Occipital lobe (tissue), 1 donor: ENCODE measurements at regions not wholly inside any gene's neighbourhood (a gene's known extent, or its start where the extent isn't known, plus 50 kb on each side); places are given as distances from the start of the nearest gene placed in this dataset.
A peak's percentile ranks its signal among the peaks of the same experiment; 100 is the strongest.

Experiments used
- DNase-seq: peaks from one replicate; lab custom pipeline; 2025; lab: John Stamatoyannopoulos, UW

DNA sequence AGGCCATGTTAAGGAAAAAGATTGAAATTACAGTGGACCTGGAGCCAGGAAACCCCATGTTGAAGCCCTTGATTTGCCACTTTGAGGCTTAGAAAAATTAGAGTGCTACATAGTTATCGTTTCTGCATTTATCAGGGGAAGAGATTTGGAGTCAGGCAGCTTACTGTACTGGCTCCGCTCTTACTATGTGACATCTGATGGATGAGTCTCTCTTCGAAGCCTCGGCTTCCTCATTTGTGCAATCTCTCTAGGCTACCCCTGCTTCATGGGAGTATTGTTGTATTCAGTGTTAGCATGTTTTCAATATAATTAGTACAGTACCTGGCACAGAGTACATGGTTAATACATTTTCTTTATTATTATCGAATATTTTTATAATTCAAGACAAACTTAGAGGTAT, 480.4 kb upstream of the USP24 start:
- DNase-seq: no peak

DNA sequence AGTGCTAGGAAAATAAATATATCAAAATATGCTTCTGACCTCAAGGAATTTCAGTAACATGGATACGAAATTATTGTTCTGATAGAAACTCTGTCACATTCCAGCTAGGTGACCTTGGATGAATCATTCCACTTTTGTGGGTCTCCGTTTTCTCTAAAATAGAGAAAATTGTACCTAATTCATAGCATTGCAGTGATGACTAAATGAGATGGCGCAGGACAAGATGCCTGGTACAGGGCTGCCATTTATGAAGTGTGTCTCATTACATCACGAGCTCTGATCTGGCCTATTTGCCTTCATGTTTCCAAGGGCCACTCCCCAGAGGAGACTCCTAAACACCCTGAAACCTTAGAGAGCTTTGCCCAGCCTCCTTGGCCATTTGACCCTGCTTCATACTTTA, 480.0 kb upstream of the USP24 start:
- no peak for DNase-seq

DNA sequence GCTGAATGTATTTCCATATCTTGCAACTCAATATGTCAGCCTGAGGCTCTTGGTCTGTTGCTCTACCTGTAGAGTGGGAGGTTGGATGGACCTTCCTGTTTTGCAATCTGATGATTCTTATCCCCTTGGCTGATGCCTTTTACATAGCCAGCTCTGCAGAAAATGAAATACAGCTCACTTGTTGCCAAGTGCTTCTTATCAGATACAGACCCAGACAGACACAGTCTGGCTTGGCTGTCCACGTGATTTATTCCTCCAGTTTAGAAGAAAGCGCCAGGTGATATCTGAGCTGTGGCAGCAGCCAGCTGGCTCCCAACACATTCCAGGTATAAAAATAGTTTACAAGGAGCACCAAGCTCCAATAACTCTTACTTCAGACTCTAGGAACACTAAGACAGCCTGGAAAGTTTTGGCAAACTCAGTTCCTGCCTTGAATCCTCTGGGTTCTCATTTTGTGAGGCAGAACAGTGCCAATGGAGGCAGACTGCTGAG, 479.2 kb upstream of the USP24 start:
- no peak for DNase-seq

DNA sequence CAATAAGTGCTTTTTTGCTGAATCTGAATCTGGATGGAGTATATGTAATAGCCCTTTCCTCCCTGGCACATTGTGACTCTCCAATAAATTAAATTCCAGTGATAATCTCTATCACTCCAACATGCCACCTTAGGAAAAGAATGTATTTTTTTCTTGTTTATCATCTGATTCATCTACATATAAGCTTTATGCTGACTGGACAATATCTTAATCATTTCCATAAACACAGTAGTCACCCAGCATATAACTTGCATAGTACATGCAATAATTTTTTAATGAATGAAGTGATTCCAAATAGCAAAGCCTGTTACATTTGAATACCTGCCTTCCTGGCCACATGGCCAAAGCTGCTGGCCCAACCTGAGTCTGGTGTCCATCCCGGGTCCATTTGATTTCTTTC, 477.6 kb upstream of the USP24 start:
- no peak for DNase-seq

DNA sequence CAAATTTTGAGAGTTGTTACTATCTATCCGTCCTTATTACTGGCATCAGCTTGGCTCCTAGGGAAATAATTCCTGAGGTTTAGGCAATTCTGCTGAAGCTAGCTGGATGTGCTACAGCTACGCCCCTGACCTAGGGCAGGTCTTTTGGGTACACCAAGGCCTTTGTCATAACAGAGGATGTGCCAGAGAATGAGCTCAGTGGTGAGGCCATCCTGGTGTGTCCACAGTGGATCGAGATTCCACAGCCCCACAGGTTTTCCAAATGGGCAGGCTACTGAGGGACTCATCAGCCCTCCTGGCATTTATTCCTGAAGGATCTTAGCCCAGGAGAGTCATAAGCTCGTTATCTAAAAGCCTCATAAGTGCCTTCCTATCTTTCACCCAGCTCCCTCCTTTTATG, 475.2 kb upstream of the USP24 start:
- DNase-seq: no peak

DNA sequence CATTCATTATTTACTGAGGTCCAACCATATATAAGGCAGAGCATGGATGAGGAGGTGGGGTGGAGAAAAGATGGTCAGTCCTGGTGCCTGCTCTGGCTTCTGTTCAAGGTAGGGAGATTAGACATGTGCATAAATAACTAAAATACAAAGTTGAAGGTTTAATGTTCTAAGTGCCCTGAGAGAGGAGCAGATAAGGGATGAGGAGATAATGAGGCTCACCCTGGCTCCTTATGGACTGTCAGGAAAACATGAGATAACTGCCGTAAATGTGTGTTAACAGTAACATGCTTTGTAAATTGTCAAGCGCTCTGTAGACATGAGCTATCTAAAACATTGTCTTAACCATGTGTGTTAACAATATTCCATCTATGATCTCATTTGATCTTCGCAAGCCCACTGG, 474.6 kb upstream of the USP24 start:
- DNase-seq: no peak

DNA sequence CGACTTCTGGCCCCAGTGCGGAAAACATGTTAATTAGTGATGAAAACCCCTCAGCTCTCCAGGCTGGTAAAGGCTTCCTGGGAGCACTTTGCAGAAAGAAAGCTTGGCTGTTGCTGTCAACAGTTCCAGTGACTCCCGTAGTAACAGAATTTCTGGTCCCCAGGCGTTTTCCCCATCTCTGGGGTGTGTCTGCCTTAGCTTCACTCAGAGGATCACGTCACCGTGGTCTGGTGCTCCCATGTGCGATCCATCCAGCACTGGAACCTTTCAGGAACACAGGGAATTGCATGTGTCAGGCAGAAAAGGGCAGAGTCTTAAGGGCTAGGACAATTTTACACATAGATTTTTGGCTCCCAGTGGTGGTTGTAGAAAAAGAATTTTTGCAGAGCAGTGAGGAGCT, 470.4 kb upstream of the USP24 start:
- no peak for DNase-seq

DNA sequence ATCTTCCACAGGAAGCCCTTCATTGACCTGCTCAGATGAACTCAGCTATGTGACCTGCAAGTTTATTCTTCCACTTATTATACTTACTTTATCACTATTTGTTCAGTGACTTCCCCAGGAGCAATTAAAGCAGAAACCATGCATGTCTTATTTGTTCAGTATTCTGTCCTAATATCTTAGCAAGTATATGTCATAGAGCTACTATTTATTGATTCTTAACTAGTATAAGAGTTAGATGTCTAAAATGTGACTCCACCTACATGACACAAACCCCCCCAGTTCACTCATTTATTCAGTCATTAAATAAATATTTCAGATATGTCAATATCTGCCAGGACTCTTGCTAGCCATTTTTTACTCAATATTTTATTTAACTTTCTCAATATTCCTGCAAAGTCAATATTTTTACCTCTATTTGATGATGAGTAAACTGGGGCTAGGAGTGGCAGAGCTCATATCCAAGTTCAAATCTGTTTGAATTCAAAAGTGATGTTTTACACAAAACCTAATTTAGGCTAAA, 469.0 kb upstream of the USP24 start:
- DNase-seq: no peak

DNA sequence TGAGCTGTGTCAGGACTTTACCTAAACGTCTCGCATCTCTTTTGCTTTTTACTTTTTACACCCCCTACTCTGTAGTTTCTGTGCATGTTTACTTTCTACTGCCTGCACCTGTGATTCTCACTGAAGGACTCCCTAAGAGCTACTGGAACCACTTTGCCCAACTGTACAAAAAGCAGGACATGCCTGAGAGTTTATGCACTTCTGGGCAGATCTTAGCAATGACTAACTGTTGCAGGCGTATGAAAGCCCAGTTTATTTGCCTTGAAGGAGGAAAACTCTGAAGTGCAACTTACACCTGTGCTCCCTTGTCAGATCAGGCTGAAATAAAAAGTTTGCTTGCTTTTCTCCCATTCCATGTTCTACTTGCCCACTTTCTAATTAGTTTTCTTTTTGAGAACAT, 467.0 kb upstream of the USP24 start:
- DNase-seq: no peak

DNA sequence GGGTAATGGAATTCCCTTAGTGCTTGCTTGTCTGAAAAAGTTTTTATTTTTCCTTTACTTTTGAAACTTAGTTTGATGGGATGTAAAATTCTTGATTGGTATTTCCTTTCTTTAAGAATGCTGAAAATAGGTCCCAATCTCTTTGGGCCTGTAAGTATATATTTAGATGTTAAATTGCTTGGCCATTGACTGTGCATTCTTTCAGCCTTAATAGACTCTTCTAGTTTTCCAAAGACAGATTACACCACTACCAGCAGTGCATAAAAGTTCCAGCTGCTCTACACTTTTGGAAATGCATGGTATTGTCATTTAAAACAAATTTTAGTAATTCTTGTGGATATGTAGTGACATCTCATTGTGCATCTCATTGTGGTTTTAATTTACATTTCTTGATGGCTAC, 464.8 kb upstream of the USP24 start:
- no peak for DNase-seq

DNA sequence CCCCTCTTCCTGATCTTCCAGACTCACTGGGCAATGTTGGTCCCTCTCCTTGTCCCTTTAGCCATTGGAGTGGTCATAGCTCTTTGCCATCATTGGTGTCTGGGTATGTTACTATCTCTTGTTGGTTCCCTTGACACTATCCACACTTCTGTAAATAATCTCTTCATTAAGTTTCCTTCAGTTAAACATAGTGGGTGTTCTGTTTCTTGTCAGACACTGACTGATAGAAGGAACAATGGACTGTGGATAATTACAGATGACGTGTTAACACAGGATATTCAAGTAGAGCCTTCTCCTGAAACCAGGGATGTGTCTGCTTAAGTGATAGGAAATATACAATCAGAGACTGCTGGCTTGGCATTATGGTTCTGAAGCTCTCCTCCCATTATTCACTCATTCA, 458.3 kb upstream of the USP24 start:
- DNase-seq: no peak

DNA sequence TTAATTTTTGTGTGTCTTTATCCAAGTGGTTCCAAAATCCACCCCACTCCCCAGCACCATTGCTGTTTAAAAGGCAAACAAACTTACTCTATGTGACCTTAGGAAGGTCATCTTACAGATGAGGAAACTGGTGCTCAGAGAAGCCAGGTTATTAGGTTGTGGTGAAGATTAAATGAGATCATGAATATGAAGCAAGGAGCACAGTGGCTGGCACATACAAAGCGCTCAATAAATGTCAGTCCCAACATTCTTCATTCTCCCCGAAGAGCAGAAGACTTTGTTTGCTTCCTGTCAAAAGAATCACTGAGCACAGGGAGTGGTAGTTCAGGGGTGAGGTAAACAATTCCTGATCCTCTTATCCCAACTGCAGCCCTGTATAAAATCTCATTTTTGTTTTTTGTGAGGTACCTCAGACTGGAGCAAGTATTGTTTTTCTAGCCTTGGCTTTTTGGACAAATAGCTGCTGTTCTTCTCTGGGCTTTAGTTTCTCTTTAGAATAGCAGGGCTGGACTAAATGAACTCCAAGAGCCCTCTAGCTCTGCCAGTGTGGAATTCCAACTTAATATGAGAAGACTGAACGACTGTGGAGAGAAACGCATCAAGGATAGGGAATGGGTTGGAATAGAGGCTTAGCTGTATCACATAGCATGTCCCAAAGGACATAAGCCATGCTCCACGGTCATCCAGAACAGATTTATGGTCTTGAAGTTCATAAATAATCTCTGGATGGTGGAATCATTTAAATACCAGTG, 455.3 kb upstream of the USP24 start:
- DNase-seq: no peak

DNA sequence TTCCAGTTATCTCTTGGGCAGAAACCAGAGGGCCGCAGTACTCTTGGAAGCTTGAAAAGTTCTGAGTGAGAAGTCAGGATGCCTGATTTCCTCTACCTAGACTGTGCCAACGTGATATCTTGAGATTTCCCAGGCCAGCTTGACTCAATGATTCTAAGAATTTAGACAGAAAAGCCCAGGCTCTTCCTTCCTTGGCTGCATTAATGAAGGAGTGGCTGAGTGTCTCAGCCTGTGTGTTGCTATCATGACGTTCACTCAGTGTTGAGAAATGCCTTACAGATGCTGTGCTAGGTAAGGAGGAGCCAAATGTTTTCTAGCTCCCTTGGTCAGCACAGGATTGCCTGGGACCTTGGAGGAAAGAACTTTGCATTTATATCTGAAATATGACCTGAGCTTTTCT, 454.1 kb upstream of the USP24 start:
- DNase-seq: no peak

DNA sequence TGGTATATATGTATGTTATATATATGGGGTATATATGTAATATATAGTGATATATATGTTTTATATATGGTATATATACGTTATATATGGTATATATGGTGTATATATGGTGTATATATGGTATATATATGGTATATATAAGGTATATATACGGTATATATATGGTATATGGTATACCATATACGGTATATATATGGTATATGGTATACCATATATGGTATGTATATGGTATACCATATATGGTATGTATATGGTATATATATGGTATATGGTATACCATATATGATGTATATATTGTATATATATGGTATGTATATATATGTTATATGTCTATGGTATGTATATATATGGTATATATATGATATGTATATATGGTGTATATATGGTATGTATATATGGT, 447.7 kb upstream of the USP24 start:
- no peak for DNase-seq

DNA sequence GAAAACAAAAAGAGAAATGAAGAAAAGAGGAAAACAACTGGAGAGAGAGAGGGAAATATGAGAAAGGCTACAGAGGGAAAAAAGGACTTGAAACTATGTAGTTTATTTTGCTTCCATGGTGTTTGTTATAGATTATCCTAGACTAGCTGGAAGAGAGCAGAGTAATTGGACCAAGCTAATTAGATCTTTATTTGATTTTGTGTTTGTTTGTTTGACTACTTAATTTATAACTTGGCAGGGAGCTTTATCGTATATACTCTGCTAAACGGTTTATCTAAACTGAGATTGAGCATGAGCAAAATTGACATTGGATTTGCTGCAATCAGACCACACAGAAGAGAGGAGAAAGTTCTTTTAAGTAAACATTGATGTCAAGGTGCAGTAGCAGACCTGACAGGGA, 443.8 kb upstream of the USP24 start:
- DNase-seq: no peak

DNA sequence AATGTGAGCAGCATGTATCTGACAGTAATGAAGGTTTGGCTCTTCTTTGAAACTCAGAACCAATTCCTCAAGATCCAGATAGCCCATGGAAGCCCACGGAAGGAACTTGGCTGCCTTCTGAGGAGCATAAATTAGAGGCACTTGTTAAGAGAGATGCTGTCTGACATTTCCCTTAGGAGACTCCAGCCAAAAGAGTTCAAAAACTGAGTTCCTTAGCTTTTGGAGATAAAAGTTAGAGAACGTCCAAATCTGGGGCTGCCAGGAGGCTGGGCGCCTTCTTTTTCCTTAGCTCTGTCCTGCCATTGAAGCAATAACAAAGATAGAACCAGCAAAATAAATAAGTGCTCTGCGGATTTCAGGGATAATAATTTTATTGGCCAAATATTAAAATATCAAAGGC, 439.6 kb upstream of the USP24 start:
- DNase-seq: no peak

DNA sequence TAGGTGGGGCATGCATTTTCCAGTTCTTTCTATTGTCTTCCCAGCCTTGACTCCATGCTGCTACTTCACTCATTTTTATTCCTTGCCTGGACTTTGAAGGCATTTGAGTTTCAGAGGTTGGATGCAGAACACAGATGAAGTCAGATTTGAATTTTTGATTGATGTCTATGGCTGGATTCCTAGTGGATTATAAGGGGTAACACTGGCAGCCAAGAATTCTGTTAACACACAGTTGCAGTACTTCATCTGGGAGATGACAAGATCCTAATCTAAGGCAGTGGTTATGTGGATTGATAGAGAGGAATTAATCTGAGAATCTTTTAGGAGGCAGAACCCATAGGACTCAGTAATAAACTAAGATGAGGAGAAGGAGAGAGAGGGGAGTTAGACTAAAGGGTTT, 439.0 kb upstream of the USP24 start:
- DNase-seq: no peak

DNA sequence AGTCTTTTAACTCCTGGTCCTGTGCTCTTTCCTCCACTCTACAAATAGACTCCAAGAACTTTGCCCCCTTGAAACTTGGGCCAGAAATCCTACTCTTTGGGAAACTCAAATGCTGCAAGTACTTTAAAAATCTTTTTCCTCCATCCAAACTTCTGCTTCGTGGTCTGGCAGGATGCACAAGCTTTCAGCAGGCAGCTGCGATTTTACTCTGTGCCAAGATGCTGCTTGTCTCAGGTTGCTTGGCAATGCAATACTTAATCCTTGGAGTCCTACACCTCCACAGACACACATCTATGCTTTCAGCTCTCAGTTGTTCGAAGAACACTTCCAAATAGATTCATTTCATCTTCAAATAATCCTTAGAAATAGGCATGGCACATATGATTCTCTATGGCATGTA, 435.3 kb upstream of the USP24 start:
- DNase-seq: no peak

DNA sequence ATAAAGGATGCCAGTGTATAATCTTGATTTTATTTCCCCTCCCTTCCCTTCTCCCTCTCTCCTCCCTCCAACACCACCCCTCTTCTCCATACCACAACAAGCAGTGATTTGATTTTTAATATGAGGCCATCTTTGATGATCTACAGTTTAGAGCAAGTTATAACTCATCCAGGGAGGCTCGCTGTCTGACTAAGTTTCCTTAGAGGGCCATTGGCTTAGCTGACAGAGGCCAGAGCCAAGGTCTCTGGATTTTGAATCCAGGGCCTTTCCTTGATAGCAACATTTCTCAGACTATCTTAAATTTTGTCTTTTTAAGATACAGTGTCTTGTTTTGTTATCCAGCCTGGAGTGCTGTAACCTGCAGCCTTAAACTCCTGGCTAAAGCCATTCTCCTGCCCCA, 431.0 kb upstream of the USP24 start:
- DNase-seq: no peak

DNA sequence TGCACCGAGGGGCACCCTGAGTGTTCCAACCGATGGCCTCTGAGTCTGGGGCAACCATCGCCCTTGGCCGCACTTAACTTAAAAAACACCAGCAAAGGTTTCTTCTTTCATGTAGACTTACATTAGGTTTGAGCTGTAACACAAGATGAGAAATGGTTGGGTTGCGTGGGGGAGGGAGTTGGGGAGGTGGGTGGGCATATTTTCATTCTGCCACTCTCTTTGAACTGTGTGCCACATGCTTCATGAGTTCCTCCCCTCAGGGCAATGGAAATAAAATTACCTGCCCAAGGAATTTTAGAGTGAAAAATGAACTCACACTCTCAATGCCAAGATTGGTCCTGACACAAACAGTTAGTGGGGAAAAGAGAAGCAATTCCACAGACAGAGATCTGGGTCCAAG, 430.1 kb upstream of the USP24 start:
- no peak for DNase-seq

DNA sequence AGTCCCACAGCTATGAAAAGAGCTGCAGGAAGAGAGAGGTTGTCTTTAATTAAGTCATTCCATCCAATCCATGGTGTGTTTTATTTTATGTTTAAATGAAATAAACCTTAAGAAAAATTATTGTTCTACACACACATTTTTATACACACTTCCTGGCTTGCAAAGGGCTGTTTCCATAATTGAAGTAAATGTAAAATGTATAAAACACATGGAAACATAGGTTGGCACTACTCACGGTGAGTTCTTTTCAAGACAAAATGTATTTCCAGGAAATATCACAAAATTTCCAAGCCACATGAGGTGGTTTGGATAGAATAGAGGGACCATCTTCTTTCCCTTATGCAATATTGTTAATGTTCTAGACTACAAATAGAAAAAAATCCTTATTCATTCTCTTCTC, 426.8 kb upstream of the USP24 start:
- DNase-seq: no peak

DNA sequence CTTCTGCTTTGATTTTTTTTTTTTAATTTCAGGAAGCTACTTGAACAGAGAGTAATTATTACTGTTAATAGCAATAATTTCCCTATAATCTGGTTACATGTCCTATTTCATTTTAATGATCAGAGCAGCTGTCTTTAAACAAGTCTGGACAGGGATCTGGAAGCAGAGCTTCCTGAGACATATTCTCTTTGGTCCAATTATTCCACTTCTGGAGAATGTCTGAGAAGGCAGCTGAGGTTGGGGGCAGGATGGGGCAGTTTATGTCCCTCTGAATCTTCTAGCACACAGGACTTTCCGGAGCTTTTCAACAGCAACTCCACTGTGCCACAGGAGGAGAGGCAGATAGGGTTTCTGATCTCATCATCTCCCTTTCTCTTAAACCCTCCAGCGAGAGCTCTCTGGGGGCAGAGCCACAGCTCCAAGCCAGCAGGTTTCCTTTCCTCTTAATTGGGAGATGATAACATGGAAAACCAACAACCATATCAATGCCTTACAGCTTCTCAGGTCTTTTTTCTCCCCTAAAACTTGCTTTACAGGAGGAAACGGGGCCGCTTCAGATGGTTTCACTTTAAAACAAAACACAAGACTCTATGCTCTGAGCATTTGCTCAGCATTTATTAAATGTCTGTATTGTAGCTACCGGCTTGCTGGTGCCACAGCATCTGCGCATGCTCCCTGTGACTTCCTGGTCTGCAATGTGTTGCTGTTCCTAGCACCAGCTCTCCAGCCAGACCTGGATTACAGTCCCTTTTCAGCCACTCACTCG, 425.7 kb upstream of the USP24 start:
- peak; percentile 20 for DNase-seq

DNA sequence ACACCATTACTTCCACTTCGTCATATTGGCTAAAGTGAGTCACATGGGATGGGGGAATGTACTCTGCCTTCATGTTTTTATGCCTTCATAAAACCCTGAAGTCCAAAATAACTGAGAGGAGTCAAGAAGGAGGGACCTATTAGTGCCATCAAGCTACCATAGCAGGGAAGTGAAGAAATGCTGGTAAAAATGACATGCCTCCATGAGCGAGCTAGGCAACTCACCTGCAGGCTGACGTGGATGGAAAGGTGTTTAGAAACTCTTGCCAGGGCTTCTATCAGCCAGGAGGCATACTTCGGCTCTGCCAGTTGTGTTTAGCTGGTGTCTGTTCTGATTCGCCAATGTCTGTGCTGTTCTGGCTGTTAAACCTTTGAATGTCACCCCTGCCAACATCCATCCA, 424.4 kb upstream of the USP24 start:
- DNase-seq: no peak
